Esophagus muscularis mucosa (tissue), 4 donors: ENCODE measurements at regions not wholly inside any gene's neighbourhood (a gene's known extent, or its start where the extent isn't known, plus 50 kb on each side); places are given as distances from the start of the nearest gene placed in this dataset.

Experiments
- DNase-seq: peaks from one replicate; pipeline ENCODE4 v3.0.0-alpha.2; 2017; ENCODE audit errors: extremely low spot score
- H3K27ac ChIP-seq, 4 donors: fragments of 200-600 bp; sonication (generic); replicated peaks in 1 of 4; 1 replicate in 3 of 4; 2 replicates in 1 of 4; pipeline ENCODE4 v1.5.1; 2016 to 2019; ENCODE audit warnings: mild to moderate bottlenecking in 1 of 4
- H3K27me3 ChIP-seq, 4 donors: fragments of 200-600 bp; sonication (generic); one replicate each; pipeline versions ENCODE4 v1.5.1 to v1.6.0; 2016 to 2019
- H3K36me3 ChIP-seq, 4 donors: fragments of 200-600 bp; sonication (generic); one replicate each; pipeline ENCODE4 v1.5.1; 2016 to 2019
- H3K4me1 ChIP-seq, 4 donors: fragments of 200-600 bp; sonication (generic); one replicate each; pipeline ENCODE4 v1.5.1; 2016 to 2019
- H3K4me3 ChIP-seq, 4 donors: fragments of 200-600 bp; sonication (generic); 1 replicate in 2 of 4; 2 replicates in 2 of 4; pipeline ENCODE4 v1.5.1; 2016 to 2019; ENCODE audit warnings: mild to moderate bottlenecking in 4 of 4, moderate library complexity in 1 of 4
- H3K9me3 ChIP-seq, 4 donors: fragments of 200-600 bp; sonication (generic); 1 replicate in 3 of 4; 2 replicates in 1 of 4; pipeline ENCODE4 v1.5.1; 2016 to 2019
- EP300 ChIP-seq: sonication (generic); formaldehyde crosslinking; IDR thresholded peaks from one replicate; pipeline ENCODE4 v1.6.1; 2017; ENCODE audit warnings: antibody characterized with exemption
- POLR2A ChIP-seq: fragments of 450-650 bp; IDR thresholded peaks from one replicate; pipeline ENCODE4 v1.6.1; 2017; ENCODE audit warnings: antibody characterized with exemption, moderate library complexity, mild to moderate bottlenecking, low read depth
- POLR2AphosphoS5 ChIP-seq, 2 donors: sonication (generic); formaldehyde crosslinking; IDR thresholded peaks; one replicate each; pipeline ENCODE4 v1.6.1; 2017; ENCODE audit warnings: antibody characterized with exemption in 2 of 2
- WGBS: methylation state at CpG from one replicate; pipeline ENCODE4 v1.1.5; 2018; 5-methylcytosine and 5-hydroxymethylcytosine counted together
- intact Hi-C: fragments of 100-400 bp; cut with DNase I; formaldehyde crosslinking; loops from one replicate; pipeline ENCODE4 v1.15.1; 2023
- TF ChIP-seq, protein P1 (sequence below), 3 experiments: fragments of 200-600 bp in 2 of 3; fragments of 450-650 bp in 1 of 3; sonication (generic) in 2 of 3; IDR thresholded peaks; one replicate each; pipeline ENCODE4 v1.5.1; 2017 to 2019; ENCODE audit warnings: antibody characterized with exemption in 3 of 3, mild to moderate bottlenecking in 2 of 3, moderate library complexity in 1 of 3

DNA sequence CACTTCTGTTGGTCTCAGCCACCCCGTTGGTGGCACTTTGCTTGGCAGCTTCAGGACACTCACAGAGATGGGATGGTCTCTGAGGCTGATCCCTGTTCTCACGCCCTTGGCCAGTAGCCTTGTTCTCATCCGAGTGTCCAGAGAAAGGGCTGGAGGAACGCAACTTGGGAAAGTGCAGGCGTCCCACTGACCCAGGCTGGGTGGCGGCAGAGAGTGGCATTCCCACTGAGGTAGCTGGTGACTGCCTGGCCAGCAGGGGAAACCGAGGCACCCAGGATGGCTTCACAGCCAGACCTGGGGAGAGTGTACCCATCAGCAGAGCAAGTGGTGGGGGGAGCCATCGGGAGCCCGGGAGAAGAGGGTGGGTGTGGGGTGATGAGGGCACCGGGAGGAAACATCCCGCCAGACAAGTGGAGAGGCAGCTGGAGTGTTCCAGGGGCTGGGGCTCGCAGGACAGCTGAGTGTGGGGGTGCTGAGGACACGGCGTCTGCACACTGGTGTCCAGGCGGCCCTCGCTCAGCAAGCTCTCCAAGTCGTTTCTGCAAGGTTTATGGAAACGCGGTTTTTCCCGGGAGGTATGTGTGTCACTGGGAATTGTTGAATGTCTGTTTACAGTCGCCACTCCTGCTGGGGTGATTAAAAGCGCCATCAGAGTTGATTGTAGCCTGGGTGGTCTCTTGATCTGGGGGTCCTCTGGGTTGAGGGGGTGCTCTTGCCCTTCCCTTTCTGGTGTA lies 97.8 kb downstream of the SIK1 start:
- DNase-seq: no peak
- intact Hi-C loops: no loop called here

DNA sequence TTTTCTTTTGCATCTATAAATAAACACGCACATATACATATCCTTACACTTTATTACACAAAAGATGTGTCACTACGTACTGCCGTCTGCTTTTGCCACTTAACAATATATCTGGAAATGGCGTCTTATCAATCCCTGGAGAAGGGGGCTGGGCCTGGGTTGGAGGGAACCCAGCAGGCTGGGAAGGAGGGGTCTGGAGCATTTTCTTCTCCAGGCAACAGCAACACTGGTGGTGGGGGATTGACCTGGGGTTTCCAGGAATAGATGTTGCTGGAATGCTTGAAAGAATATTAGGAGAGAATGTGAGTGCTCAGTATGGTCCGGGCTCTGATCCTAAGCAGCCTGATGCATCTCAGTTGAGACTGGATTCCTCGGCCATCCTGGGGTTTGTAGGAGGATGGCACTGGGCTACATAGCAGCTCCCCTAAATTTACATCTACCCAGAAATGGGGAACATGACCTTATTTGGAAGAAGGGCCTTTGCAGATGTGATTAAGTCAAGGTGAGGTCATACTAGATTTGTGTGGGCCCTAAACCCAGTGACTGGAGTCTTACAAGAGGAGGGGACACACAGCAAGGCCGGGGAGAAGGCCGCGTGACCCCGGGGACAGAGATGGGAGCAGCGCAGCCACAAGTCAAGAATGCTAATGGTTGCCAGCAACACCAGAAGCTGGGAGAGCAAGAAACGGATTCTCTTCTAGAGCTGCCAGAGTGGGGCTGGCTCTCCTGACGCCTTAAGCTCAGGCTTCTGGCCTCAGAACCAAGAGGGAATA lies 98.6 kb downstream of the SIK1 start:
- Histone ChIP-seq H3K27me3 (peaks cover 0 to 5% (median 0%) of the 10 kb centered on the region in 4 donors), H3K27ac (no peak overlapping the region), H3K4me3 (no peak overlapping the region), H3K36me3 (no peaks in the 10 kb centered on the region), H3K4me1 (peaks cover 10 to 20% (median 17%) of the 10 kb centered on the region in 4 donors), H3K9me3 (no peaks in the 10 kb centered on the region)
- no peak for DNase-seq
- intact Hi-C loops: no loop called here
- no peak for TF ChIP-seq POLR2AphosphoS5 (IDR thresholded peaks at IDR 0.05)
- TF ChIP-seq, protein P1, sequence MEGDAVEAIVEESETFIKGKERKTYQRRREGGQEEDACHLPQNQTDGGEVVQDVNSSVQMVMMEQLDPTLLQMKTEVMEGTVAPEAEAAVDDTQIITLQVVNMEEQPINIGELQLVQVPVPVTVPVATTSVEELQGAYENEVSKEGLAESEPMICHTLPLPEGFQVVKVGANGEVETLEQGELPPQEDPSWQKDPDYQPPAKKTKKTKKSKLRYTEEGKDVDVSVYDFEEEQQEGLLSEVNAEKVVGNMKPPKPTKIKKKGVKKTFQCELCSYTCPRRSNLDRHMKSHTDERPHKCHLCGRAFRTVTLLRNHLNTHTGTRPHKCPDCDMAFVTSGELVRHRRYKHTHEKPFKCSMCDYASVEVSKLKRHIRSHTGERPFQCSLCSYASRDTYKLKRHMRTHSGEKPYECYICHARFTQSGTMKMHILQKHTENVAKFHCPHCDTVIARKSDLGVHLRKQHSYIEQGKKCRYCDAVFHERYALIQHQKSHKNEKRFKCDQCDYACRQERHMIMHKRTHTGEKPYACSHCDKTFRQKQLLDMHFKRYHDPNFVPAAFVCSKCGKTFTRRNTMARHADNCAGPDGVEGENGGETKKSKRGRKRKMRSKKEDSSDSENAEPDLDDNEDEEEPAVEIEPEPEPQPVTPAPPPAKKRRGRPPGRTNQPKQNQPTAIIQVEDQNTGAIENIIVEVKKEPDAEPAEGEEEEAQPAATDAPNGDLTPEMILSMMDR (IDR thresholded peaks at IDR 0.05): no peak
- TF ChIP-seq EP300: no peak
- TF ChIP-seq POLR2A: no peak
- WGBS: 85% methylated on average over 12 of the region's 13 CpGs

More for the DNA sequence above, 97.8 kb downstream of the SIK1 start:
- WGBS: 84% methylated on average over 12 of the region's 22 CpGs
- Histone ChIP-seq H3K36me3 (no peaks in the 10 kb centered on the region), H3K9me3 (no peaks in the 10 kb centered on the region), H3K4me1 (peaks cover 15 to 24% (median 23%) of the 10 kb centered on the region in 4 donors), H3K27ac (no peak overlapping the region), H3K27me3 (peaks cover 0 to 5% (median 0%) of the 10 kb centered on the region in 4 donors), H3K4me3 (no peak overlapping the region)
- TF ChIP-seq POLR2A (no peak), EP300 (no peak), POLR2AphosphoS5 (IDR thresholded peaks at IDR 0.05) (no peak)
- TF ChIP-seq, protein P1 (IDR thresholded peaks at IDR 0.05): no peak

DNA sequence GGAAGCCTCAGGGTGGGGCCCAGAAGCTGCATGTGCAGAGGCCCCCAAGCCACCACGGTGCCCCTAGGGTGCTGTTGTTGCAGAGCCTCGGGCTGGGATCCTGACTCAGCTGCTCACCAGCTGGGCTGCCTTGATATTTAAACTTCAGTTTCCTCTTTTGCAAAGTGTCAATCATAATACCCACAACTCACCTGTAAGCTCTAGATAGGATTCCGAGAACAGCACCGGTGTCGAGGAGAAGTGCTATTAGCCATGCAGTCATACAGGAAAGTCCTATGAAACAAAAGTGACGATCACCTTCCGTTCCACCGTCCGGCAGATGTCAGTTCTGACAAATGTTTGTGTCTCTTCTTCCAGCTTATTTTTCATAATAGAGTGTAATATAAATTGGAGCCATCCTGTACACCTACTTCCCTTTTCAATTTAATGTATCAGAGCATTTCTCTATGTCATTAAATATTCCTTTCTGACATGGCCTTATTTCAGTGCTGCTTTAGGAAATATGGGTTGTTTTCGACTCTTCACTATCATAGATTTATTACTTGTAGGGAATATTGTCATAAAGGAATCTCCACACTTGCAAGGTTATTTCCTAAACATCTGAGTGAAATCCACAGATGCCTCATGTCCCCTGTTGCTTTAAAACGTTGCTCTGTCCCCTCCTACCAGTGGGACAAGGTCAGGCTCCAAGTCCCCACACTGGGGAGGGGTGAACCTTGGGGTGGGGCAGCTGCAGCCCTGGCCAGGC lies 100.8 kb downstream of the SIK1 start:
- Histone ChIP-seq H3K4me3 (no peak overlapping the region), H3K27ac (no peak overlapping the region), H3K4me1 (peaks cover 0 to 8% (median 7%) of the 10 kb centered on the region in 4 donors), H3K9me3 (no peaks in the 10 kb centered on the region), H3K27me3 (peaks cover 0 to 3% (median 0%) of the 10 kb centered on the region in 4 donors), H3K36me3 (no peaks in the 10 kb centered on the region)
- 57% methylated on average over 11 of the region's 11 CpGs for WGBS
- TF ChIP-seq POLR2AphosphoS5 (IDR thresholded peaks at IDR 0.05): no peak
- no peak for TF ChIP-seq EP300
- intact Hi-C loops: no loop called here
- no peak for DNase-seq

DNA sequence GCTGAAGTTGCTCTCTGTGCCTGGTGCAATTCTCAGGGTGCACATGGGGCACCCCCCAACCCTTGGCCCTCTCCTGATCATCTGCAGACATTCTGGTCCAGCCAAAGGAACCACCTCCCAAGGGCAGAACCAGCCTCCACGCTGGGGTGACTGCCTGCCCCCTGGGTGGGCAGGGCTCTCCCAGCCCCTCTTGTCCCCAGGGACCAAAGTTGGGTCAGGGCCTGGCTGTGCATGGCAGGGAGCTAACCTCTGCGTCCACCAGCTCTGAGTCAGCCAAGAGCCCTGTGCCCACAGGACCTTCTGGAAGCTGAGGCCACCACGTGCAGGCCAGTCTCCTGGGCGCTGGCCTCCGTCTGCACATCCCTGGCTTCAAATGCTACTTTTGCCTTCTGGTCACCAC lies 101.9 kb downstream of the SIK1 start:
- H3K27ac ChIP-seq: no peak overlapping the region
- intact Hi-C loops: no loop called here
- TF ChIP-seq POLR2AphosphoS5 (IDR thresholded peaks at IDR 0.05) (no peak), POLR2A (no peak), EP300 (no peak)
- TF ChIP-seq, protein P1 (IDR thresholded peaks at IDR 0.05): no peak

More for the DNA sequence above, 101.9 kb downstream of the SIK1 start:
- no peak for DNase-seq
- Histone ChIP-seq H3K27me3 (peaks cover 0 to 10% (median 0%) of the 10 kb centered on the region in 4 donors), H3K36me3 (no peaks in the 10 kb centered on the region), H3K9me3 (no peaks in the 10 kb centered on the region), H3K4me1 (peaks cover 0 to 8% (median 7%) of the 10 kb centered on the region in 4 donors), H3K4me3 (no peak overlapping the region)
- 96% methylated on average over 4 of the region's 5 CpGs for WGBS
